NCI-H524 treated with DMSO at 0.1 percent for 48 hours (cell line): ENCODE measurements at regions not wholly inside any gene's neighbourhood (a gene's known extent, or its start where the extent isn't known, plus 50 kb on each side); places are given as distances from the start of the nearest gene placed in this dataset.
A peak's percentile ranks its signal among the peaks of the same experiment; 100 is the strongest.
"Not testable (repeated sequence)": the region's sequence is repeated elsewhere in the genome, so short reads cannot be mapped to it uniquely, and the experiment has no call there.

Experiments used
- DNase-seq: peaks from one replicate; lab custom pipeline; 2025; lab: John Stamatoyannopoulos, UW

GRCh38 chr12:27133022-27133590 is 50.7 kb upstream of the C12orf71 start:
- no peak for DNase-seq

GRCh38 chr12:27140478-27140969 is 58.1 kb upstream of the C12orf71 start:
- no peak for DNase-seq

- peak; percentile 9 for DNase-seq
Measured at GRCh38 chr12:27142101-27142721, 59.8 kb upstream of the C12orf71 start.

GRCh38 chr12:27143256-27144069 is 61.1 kb upstream of the C12orf71 start:
- no peak for DNase-seq

GRCh38 chr12:27145725-27146124 is 63.3 kb upstream of the C12orf71 start:
- not testable (repeated sequence) for DNase-seq

- no peak for DNase-seq
Measured at GRCh38 chr12:27148373-27148772, 66.0 kb upstream of the C12orf71 start.

- DNase-seq: no peak
Measured at GRCh38 chr12:27148791-27149190, 66.4 kb upstream of the C12orf71 start.

GRCh38 chr12:27151479-27151878 is 69.1 kb upstream of the C12orf71 start:
- no peak for DNase-seq

- no peak for DNase-seq
Measured at GRCh38 chr12:27158297-27158696, 75.9 kb upstream of the C12orf71 start.

GRCh38 chr12:27161458-27162228 is 79.3 kb upstream of the C12orf71 start:
- no peak for DNase-seq

GRCh38 chr12:27162229-27162537 is 79.8 kb upstream of the C12orf71 start:
- DNase-seq: no peak

GRCh38 chr12:27163048-27163715 is 80.8 kb upstream of the C12orf71 start:
- peak; percentile 69 for DNase-seq

GRCh38 chr12:27163894-27164293 is 80.2 kb upstream of the STK38L start:
- no peak for DNase-seq

GRCh38 chr12:27164330-27165040 is 79.6 kb upstream of the STK38L start:
- DNase-seq: peak; percentile 63

GRCh38 chr12:27165958-27166357 is 78.1 kb upstream of the STK38L start:
- not testable (repeated sequence) for DNase-seq

- DNase-seq: not testable (repeated sequence)
Measured at GRCh38 chr12:27171494-27171893, 72.6 kb upstream of the STK38L start.

- no peak for DNase-seq
Measured at GRCh38 chr12:27176765-27177164, 67.3 kb upstream of the STK38L start.

- no peak for DNase-seq
Measured at GRCh38 chr12:27177706-27178105, 66.4 kb upstream of the STK38L start.

GRCh38 chr12:27178255-27178654 is 65.8 kb upstream of the STK38L start:
- DNase-seq: no peak

- no peak for DNase-seq
Measured at GRCh38 chr12:27178723-27179399, 65.2 kb upstream of the STK38L start.
